Uterus (tissue), 2 donors: ENCODE measurements at regions not wholly inside any gene's neighbourhood (a gene's known extent, or its start where the extent isn't known, plus 50 kb on each side); places are given as distances from the start of the nearest gene placed in this dataset.

ENCODE experiments used
- CTCF ChIP-seq, 4 experiments: fragments of 200-600 bp in 2 of 4; fragments of 450-650 bp in 2 of 4; sonication (generic) in 2 of 4; IDR thresholded peaks; one replicate each; pipeline ENCODE4 v1.5.1; 2016 to 2019; ENCODE audit warnings: antibody characterized with exemption in 4 of 4, mild to moderate bottlenecking in 2 of 4, moderate library complexity in 1 of 4
- POLR2A ChIP-seq, 2 donors: fragments of 450-650 bp; IDR thresholded peaks; one replicate each; pipeline ENCODE4 v1.6.1; 2016; ENCODE audit warnings: antibody characterized with exemption in 2 of 2, mild to moderate bottlenecking in 1 of 2, moderate library complexity in 1 of 2

- no peak for TF ChIP-seq POLR2A (IDR thresholded peaks at IDR 0.05)
- no peak for TF ChIP-seq CTCF (IDR thresholded peaks at IDR 0.05)
These were observed 102.7 kb downstream of the DACT1 start for GRCh38 chr14:58740379-58740935.
